OCI-LY1 (cell line): ENCODE measurements at regions not wholly inside any gene's neighbourhood (a gene's known extent, or its start where the extent isn't known, plus 50 kb on each side); places are given as distances from the start of the nearest gene placed in this dataset.

Experiments
- CTCF ChIP-seq: fragments of 200-600 bp; sonication (generic), shearing (Covaris generic); IDR thresholded peaks from 2 replicates; pipeline ENCODE4 v1.5.1; 2017; ENCODE audit warnings: mild to moderate bottlenecking, antibody characterized with exemption, low read length, moderate library complexity, mixed read lengths
- EZH2 ChIP-seq: fragments of 200-600 bp; sonication (generic), shearing (Covaris generic); IDR thresholded peaks from 2 replicates; pipeline ENCODE4 v1.8.0; 2017; ENCODE audit warnings: borderline replicate concordance, mixed run types, mild to moderate bottlenecking, antibody characterized with exemption, low read length, moderate library complexity, mixed read lengths

- TF ChIP-seq CTCF = no peak
- no peak for TF ChIP-seq EZH2
Observed at GRCh38 chr13:76703621-76704288, 182.4 kb downstream of the KCTD12 start.
